ENCODE measurements at regions not wholly inside any gene's neighbourhood (a gene's known extent, or its start where the extent isn't known, plus 50 kb on each side); places are given as distances from the start of the nearest gene placed in this dataset.

DNA sequence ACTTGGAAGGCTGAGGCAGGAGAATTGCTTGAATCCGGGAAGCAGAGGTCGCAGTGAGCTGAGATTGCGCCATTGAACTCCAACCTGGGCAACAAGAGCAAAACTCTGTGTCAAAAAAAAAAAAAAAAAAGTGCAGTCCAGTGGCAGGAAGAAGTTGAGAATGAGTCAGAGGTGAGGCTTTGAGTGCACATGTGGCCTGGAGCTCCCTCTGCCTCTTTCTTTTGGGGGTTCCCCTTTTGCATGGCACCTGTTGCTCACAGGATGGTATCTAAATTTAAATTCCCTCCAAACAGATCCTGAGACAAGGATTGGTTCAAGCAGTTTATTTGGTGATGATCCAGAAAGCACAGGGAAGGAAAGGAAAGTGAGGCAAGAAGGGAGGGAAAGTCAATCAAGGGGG, 151.4 kb upstream of the STX18 start:
- no peaks in the 10 kb centered on the region for H3K27me3 ChIP-seq (ENCODE audit: control insufficient read depth, insufficient read depth, low read length)
- H3K36me3 ChIP-seq (ENCODE audit: control insufficient read depth, insufficient read depth, low read length): no peaks in the 10 kb centered on the region
- DNase-seq (ENCODE audit: low read depth in 4 of 6, low spot score in 6 of 6): no peak
- peaks cover 18% of the 10 kb centered on the region for H3K4me1 ChIP-seq (ENCODE audit: control insufficient read depth, insufficient read depth, low read length)
- WGBS (ENCODE audit: insufficient coverage): 96% methylated on average over 3 of the region's 3 CpGs
- H3K9me3 ChIP-seq (ENCODE audit: control insufficient read depth, insufficient read depth, low read length): no peaks in the 10 kb centered on the region
- H3K4me3 ChIP-seq (ENCODE audit: low read depth, low read length): no peak overlapping the region
- H3K27ac ChIP-seq (ENCODE audit: low read depth, low read length): no peak overlapping the region

DNA sequence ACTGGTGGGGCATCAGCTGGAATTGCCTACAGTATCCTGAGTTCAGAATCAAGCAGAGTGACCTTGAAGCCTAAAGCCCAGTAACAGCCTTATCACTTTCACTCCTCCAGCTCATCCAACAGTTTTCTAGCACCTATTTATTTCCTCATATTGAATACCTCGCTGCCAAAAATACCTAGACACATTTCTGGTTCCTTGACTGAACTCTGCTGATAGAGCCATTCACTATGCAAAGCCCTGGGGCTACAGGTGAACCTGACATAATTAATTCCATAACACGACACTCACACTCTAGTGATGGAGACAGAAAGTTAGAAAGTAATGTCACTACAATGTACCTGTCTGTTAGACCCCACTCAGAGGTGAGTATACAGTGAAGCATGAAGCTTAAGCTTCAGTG, 149.0 kb upstream of the STX18 start:
- 100% methylated on average over 1 of the region's 2 CpGs for WGBS (ENCODE audit: insufficient coverage)
- no peak overlapping the region for H3K27ac ChIP-seq (ENCODE audit: low read depth, low read length)
- H3K4me3 ChIP-seq (ENCODE audit: low read depth, low read length): no peak overlapping the region
- H3K36me3 ChIP-seq (ENCODE audit: control insufficient read depth, insufficient read depth, low read length): no peaks in the 10 kb centered on the region
- no peaks in the 10 kb centered on the region for H3K9me3 ChIP-seq (ENCODE audit: control insufficient read depth, insufficient read depth, low read length)
- DNase-seq (ENCODE audit: low read depth in 4 of 6, low spot score in 6 of 6): no peak
- no peaks in the 10 kb centered on the region for H3K27me3 ChIP-seq (ENCODE audit: control insufficient read depth, insufficient read depth, low read length)
- peaks cover 13% of the 10 kb centered on the region for H3K4me1 ChIP-seq (ENCODE audit: control insufficient read depth, insufficient read depth, low read length)

DNA sequence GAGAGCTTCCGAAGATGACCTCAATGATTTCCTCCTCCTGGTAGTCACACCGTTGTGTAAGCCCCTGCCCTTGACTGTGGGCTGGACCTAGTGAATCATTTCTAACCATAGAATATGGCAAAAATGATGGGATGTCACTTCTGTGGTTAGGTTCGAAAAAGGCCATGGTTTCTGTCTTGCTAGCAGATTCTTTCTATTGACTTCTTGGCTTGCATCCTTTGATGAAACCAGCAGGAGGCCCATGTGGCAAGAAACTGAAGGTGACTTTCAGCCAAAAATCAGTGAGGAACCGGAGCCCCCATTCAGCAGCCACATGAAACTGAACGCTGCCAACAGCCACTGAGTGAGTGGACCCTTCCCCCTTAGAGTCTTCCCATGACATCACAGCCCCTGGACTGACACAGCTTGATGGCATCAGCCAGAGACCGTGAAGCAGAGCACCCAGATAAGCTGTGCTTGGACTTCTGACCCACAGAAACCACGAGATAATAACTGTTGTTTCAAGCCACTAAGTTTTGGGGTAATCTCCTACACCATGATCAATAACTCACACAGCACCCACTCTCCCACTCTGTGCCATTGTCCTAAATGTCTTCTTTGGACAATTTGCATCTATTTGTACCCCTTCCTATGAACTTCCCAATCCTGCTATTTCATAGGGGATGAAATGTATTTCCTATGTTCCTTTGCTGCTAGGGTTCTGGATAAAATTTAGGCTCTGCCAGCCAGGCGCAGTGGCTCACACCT, 148.0 kb upstream of the STX18 start:
- no peak overlapping the region for H3K4me3 ChIP-seq (ENCODE audit: low read depth, low read length)
- no peaks in the 10 kb centered on the region for H3K36me3 ChIP-seq (ENCODE audit: control insufficient read depth, insufficient read depth, low read length)
- peaks cover 13% of the 10 kb centered on the region for H3K4me1 ChIP-seq (ENCODE audit: control insufficient read depth, insufficient read depth, low read length)
- H3K9me3 ChIP-seq (ENCODE audit: control insufficient read depth, insufficient read depth, low read length): no peaks in the 10 kb centered on the region
- DNase-seq (ENCODE audit: low read depth in 4 of 6, low spot score in 6 of 6): no peak
- 82% methylated on average over 6 of the region's 8 CpGs for WGBS (ENCODE audit: insufficient coverage)
- no peak overlapping the region for H3K27ac ChIP-seq (ENCODE audit: low read depth, low read length)
- H3K27me3 ChIP-seq (ENCODE audit: control insufficient read depth, insufficient read depth, low read length): no peaks in the 10 kb centered on the region

DNA sequence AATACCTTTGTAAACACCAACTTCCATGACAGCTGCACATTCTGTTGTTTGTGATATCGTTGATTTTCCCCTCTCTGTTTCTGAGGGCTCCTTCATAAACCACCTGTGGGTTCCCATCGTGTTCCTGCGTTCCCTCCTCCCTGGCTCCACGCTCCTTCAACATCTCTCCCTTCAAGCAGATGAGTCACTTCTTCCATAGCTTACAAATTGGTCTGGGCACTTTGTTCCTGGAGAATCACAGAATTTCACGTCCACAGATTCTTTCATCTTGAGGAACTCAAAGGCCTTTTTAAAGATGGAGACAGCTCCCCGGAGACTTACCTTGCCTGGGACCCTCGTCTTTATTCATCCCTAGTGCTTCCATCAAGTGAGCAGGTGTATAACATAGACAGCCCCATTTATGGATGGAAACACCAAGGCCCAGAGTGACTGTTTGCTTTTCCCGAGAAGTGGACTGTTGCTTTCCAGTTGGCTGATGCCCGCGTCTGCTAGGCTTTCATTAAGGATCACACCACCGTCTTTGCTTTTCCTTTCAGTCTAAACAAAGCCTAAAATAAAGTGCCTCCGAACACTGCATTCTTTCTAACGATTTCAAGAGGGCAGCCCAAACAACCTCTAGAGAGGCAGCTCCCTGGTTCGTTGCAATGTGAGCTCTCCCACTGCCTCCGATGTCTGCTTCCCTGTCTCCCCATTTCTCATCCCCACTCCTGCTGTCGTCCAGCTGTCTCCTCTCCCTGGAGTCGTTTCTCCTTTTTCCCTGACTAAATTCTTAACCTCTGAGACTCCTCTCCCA, 146.3 kb upstream of the STX18 start:
- DNase-seq (ENCODE audit: low read depth in 4 of 6, low spot score in 6 of 6): no peak
- Histone ChIP-seq H3K9me3 (ENCODE audit: control insufficient read depth, insufficient read depth, low read length) (no peaks in the 10 kb centered on the region), H3K36me3 (ENCODE audit: control insufficient read depth, insufficient read depth, low read length) (no peaks in the 10 kb centered on the region), H3K4me1 (ENCODE audit: control insufficient read depth, insufficient read depth, low read length) (no peaks in the 10 kb centered on the region), H3K4me3 (ENCODE audit: low read depth, low read length) (no peak overlapping the region), H3K27ac (ENCODE audit: low read depth, low read length) (no peak overlapping the region), H3K27me3 (ENCODE audit: control insufficient read depth, insufficient read depth, low read length) (no peaks in the 10 kb centered on the region)
- 49% methylated on average over 17 of the region's 17 CpGs for WGBS (ENCODE audit: insufficient coverage)

DNA sequence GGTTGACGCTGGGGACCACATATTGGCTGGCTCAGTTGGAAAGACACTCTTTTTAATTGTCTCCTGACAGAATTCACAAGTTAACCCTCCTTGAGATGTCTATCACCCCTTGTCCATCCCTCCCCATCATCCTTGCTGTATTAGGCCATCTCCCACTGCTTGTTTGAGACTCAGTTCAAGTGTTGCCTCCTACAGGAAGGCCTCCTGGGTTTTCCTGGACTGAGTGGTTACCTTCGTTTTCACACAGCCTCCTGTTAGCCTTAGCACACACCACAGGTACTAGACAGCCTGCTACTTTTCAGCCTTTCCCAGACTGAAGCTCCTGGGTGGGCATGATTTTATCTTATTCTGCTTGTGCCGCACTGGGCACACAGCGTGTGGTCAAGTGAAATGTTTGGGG, 145.3 kb upstream of the STX18 start:
- Histone ChIP-seq H3K4me3 (ENCODE audit: low read depth, low read length) (no peak overlapping the region), H3K36me3 (ENCODE audit: control insufficient read depth, insufficient read depth, low read length) (no peaks in the 10 kb centered on the region), H3K9me3 (ENCODE audit: control insufficient read depth, insufficient read depth, low read length) (no peaks in the 10 kb centered on the region), H3K27me3 (ENCODE audit: control insufficient read depth, insufficient read depth, low read length) (no peaks in the 10 kb centered on the region), H3K4me1 (ENCODE audit: control insufficient read depth, insufficient read depth, low read length) (no peaks in the 10 kb centered on the region), H3K27ac (ENCODE audit: low read depth, low read length) (no peak overlapping the region)
- no peak for DNase-seq (ENCODE audit: low read depth in 4 of 6, low spot score in 6 of 6)
- WGBS (ENCODE audit: insufficient coverage): 86% methylated on average over 1 of the region's 4 CpGs

DNA sequence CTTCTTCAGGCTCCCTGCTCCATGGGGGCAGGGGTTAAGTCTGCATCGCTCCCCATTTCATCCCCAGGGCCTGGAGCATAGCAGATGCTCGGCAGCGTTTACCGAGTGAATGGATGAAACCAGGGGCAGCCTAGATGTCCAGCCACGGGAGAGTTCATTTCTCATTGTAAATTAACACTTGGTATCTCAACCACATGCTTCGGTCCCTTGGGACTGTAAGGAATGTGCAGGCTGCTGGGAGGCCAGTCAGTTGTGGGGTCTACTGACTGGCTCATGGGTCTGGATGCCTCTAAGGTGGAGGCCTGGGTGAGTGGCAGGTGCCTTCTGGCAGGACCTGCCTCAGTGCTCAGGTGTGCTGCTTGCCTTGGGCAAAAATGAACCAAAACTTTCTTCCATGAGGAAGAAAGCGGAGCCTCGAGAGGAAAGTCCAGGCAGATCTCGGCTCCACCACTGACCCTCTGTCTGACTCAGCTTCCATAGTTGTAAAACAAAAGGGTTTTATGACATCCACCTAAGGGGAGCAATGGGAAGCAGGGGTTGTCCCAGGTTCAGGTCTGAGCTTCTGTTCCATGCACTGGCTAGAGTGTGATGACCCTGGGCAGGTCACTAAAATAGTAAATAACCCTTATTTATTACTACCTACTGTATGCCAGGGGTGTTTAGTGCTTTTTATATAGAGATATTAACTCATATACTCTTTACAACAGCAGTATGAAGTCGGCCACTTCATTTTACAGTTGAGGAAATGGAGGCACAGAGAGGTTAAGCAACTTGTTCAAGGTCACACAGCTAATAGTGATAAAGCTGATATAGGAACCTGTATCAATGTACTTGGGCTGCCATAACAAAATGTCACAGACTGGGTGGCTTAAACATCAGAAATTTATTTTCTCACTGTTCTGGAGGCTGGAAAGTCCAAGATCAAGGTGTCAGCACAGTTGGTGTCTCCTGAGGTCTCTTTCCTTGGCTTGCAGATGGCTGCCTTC, 144.3 kb upstream of the STX18 start:
- Histone ChIP-seq H3K27ac (ENCODE audit: low read depth, low read length) (no peak overlapping the region), H3K9me3 (ENCODE audit: control insufficient read depth, insufficient read depth, low read length) (no peaks in the 10 kb centered on the region), H3K4me3 (ENCODE audit: low read depth, low read length) (no peak overlapping the region), H3K27me3 (ENCODE audit: control insufficient read depth, insufficient read depth, low read length) (no peaks in the 10 kb centered on the region), H3K4me1 (ENCODE audit: control insufficient read depth, insufficient read depth, low read length) (no peaks in the 10 kb centered on the region), H3K36me3 (ENCODE audit: control insufficient read depth, insufficient read depth, low read length) (no peaks in the 10 kb centered on the region)
- DNase-seq (ENCODE audit: low read depth in 4 of 6, low spot score in 6 of 6): no peak
- WGBS (ENCODE audit: insufficient coverage): 88% methylated on average over 4 of the region's 10 CpGs

DNA sequence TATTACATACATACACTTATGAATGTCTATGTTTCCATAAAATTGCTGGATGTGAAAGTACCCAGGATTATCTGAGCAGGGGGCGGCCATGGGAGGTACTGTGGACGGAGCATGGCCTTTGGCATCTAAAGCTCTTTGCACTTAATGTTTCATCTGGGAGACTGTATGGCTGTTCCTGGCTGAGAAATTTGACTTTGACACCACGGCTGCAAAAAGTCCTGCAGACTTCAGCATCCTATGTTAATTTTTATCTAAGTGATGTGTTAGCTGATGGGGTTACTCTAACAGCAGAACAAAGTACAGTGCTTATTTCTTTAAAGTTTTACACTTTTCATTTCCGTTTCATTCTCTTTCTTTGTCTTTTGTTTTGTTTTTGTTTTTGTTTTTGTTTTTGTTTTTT, 139.8 kb upstream of the STX18 start:
- no peak overlapping the region for H3K27ac ChIP-seq (ENCODE audit: low read depth, low read length)
- WGBS (ENCODE audit: insufficient coverage): 100% methylated on average over 2 of the region's 4 CpGs
- no peak for DNase-seq (ENCODE audit: low read depth in 4 of 6, low spot score in 6 of 6)
- H3K27me3 ChIP-seq (ENCODE audit: control insufficient read depth, insufficient read depth, low read length): no peaks in the 10 kb centered on the region
- peaks cover 3% of the 10 kb centered on the region for H3K4me1 ChIP-seq (ENCODE audit: control insufficient read depth, insufficient read depth, low read length)
- no peaks in the 10 kb centered on the region for H3K36me3 ChIP-seq (ENCODE audit: control insufficient read depth, insufficient read depth, low read length)
- no peak overlapping the region for H3K4me3 ChIP-seq (ENCODE audit: low read depth, low read length)
- H3K9me3 ChIP-seq (ENCODE audit: control insufficient read depth, insufficient read depth, low read length): no peaks in the 10 kb centered on the region

DNA sequence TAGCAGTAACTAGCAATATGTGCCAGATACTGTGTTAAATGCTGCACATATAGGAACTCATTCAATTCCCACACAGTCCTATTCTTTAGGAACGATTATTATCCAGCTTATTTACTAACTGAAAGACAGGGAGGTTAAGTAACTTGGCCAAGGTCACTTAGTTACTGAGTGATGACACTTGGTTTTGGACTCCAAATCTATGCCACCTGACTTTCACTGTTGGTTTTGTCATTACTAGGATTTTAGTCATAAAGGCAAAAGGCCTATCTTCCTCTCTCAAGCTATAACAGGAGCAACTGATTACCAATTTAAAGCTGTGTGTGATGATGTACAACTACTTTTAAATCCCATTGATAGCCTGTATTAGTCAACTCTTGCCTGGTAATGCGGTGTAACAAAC, 138.9 kb upstream of the STX18 start:
- H3K4me3 ChIP-seq (ENCODE audit: low read depth, low read length): no peak overlapping the region
- peaks cover 3% of the 10 kb centered on the region for H3K4me1 ChIP-seq (ENCODE audit: control insufficient read depth, insufficient read depth, low read length)
- H3K27me3 ChIP-seq (ENCODE audit: control insufficient read depth, insufficient read depth, low read length): peaks cover 2% of the 10 kb centered on the region
- no peaks in the 10 kb centered on the region for H3K36me3 ChIP-seq (ENCODE audit: control insufficient read depth, insufficient read depth, low read length)
- H3K9me3 ChIP-seq (ENCODE audit: control insufficient read depth, insufficient read depth, low read length): no peaks in the 10 kb centered on the region
- H3K27ac ChIP-seq (ENCODE audit: low read depth, low read length): no peak overlapping the region
- no CpG with 5 or more reads among the region's 2 CpGs for whole genome bisulfite sequencing (ENCODE audit: insufficient coverage)
- DNase-seq (ENCODE audit: low read depth in 4 of 6, low spot score in 6 of 6): no peak

DNA sequence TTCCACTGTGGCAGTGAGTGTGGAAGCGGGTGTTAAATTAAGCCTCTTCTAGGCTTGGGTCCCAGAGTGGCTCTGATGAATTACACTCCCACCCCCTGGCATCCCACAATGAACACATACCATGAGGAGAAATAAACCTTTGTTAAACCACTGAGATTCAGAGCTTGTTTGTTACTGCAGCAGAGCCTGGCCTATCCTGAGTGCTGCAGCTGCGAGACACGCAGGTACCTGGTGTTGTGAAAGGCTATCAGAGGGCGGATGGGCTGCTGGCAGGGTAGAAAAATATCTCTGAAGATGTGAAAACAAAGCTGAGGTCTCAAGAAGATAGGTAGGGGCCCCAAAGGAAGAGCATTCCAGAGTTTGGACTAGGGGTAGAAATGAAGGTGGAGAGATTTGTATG, 138.4 kb upstream of the STX18 start:
- DNase-seq (ENCODE audit: low read depth in 4 of 6, low spot score in 6 of 6): no peak
- 94% methylated on average over 4 of the region's 4 CpGs for WGBS (ENCODE audit: insufficient coverage)

More for the DNA sequence above, 138.4 kb upstream of the STX18 start:
- Histone ChIP-seq H3K4me1 (ENCODE audit: control insufficient read depth, insufficient read depth, low read length) (peaks cover 3% of the 10 kb centered on the region), H3K27me3 (ENCODE audit: control insufficient read depth, insufficient read depth, low read length) (peaks cover 2% of the 10 kb centered on the region), H3K36me3 (ENCODE audit: control insufficient read depth, insufficient read depth, low read length) (no peaks in the 10 kb centered on the region), H3K4me3 (ENCODE audit: low read depth, low read length) (no peak overlapping the region), H3K27ac (ENCODE audit: low read depth, low read length) (no peak overlapping the region), H3K9me3 (ENCODE audit: control insufficient read depth, insufficient read depth, low read length) (no peaks in the 10 kb centered on the region)
